ENCODE measurements at regions not wholly inside any gene's neighbourhood (a gene's known extent, or its start where the extent isn't known, plus 50 kb on each side); places are given as distances from the start of the nearest gene placed in this dataset.

DNA sequence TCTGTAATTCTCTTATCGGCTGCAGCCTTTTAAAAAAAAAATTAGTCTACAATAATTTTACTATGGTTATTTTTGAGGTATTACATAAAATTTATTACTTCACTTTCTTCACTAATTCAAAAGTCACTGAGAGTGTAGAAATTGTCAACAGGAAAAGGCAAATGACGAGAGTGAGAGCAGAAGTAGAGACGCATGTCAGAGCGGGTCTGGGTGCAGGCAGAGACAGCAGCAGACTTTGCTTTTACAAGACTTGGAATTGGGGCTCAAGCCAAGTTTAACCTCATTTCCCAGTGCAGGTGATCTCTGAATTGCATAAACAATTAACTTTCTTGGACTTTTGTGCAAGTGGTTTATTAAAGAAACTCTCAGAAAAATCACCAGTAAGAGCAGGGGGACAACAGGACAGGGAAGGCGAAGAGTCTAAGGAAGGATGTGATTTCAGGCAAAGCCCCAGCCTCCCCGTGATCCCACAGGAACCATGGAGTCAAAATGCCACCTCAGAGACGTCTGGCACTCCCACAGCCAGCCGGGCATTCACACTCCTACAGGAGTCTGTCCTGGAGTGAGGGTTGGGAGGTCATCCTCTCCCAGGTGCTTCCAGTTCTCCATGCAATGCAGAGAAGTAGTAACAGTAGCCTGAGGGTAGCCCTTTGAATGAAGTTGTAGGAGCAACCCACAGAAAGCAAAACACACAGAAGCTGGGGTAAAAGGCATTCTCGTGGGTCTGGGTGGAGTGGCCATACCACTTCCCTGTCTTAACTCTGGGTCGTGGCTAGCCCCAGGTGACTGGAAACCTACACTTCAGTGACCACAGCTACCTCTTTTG lies 274.0 kb upstream of the TGFBR2 start (continued):
- TF ChIP-seq E2F6 (IDR thresholded peaks at IDR 0.05) (no peak), SRF (IDR thresholded peaks at IDR 0.05; ENCODE audit: low read depth, low read length) (no peak), JUN (IDR thresholded peaks at IDR 0.05; ENCODE audit: low read depth, low read length) (no peak), ASH2L (IDR thresholded peaks at IDR 0.05; ENCODE audit: low read length) (no peak), SAP30 (IDR thresholded peaks at IDR 0.05; ENCODE audit: insufficient read depth, insufficient replicate concordance, low read length) (no peak), CBX5 (IDR thresholded peaks at IDR 0.05; ENCODE audit: low read depth, low read length) (no peak), EP300 (IDR thresholded peaks at IDR 0.05; ENCODE audit: borderline replicate concordance in 1 of 2, low read depth in 2 of 2, low read length in 2 of 2) (no peak), RXRA (IDR thresholded peaks at IDR 0.05; ENCODE audit: insufficient read depth, low read depth, low read length) (no peak), MAX (IDR thresholded peaks at IDR 0.05) (no peak)
